ENCODE measurements at regions not wholly inside any gene's neighbourhood (a gene's known extent, or its start where the extent isn't known, plus 50 kb on each side); places are given as distances from the start of the nearest gene placed in this dataset.
A peak's percentile ranks its signal among the peaks of the same experiment; 100 is the strongest.

- H3K36me3 ChIP-seq = no peaks in the 10 kb centered on the region
- H3K27ac ChIP-seq = no peak overlapping the region
- peak; percentile 53 for DNase-seq (ENCODE audit: low spot score)
- H3K9me3 ChIP-seq = no peaks in the 10 kb centered on the region
- H3K27me3 ChIP-seq = no peaks in the 10 kb centered on the region
- no peak overlapping the region for H3K4me3 ChIP-seq
- peaks cover 0 to 11% of the 10 kb centered on the region in 2 donors for H3K4me1 ChIP-seq
- TF ChIP-seq CTCF (IDR thresholded peaks at IDR 0.05) = no peak
These were observed 255.6 kb downstream of the NSG2 start for GRCh38 chr5:174300941-174301761.

- DNase-seq (ENCODE audit: low spot score) = peak; percentile 23
- Histone ChIP-seq H3K4me3 (no peak overlapping the region), H3K9me3 (no peaks in the 10 kb centered on the region), H3K36me3 (no peaks in the 10 kb centered on the region), H3K4me1 (peaks cover 0 to 11% of the 10 kb centered on the region in 2 donors), H3K27ac (no peak overlapping the region), H3K27me3 (no peaks in the 10 kb centered on the region)
- no peak for TF ChIP-seq CTCF (IDR thresholded peaks at IDR 0.05)
These were observed 256.5 kb downstream of the NSG2 start for GRCh38 chr5:174301848-174302625.

GRCh38 chr5:174303035-174303434 is 257.5 kb downstream of the NSG2 start:
- H3K4me3 ChIP-seq = no peak overlapping the region
- no peak for TF ChIP-seq CTCF (IDR thresholded peaks at IDR 0.05)
- no peaks in the 10 kb centered on the region for H3K36me3 ChIP-seq
- peaks cover 0 to 11% of the 10 kb centered on the region in 2 donors for H3K4me1 ChIP-seq
- no peaks in the 10 kb centered on the region for H3K27me3 ChIP-seq
- H3K9me3 ChIP-seq = no peaks in the 10 kb centered on the region
- peak; percentile 43 for DNase-seq (ENCODE audit: low spot score)
- H3K27ac ChIP-seq = no peak overlapping the region

GRCh38 chr5:174303437-174304045 is 258.0 kb downstream of the NSG2 start:
- Histone ChIP-seq H3K36me3 (no peaks in the 10 kb centered on the region), H3K9me3 (no peaks in the 10 kb centered on the region), H3K27ac (no peak overlapping the region), H3K4me3 (no peak overlapping the region), H3K27me3 (no peaks in the 10 kb centered on the region), H3K4me1 (peaks cover 0 to 11% of the 10 kb centered on the region in 2 donors)
- TF ChIP-seq CTCF (IDR thresholded peaks at IDR 0.05) = no peak
- peak; percentile 28 for DNase-seq (ENCODE audit: low spot score)

GRCh38 chr5:174305241-174305681 is 259.8 kb downstream of the NSG2 start:
- no peak overlapping the region for H3K27ac ChIP-seq
- no peaks in the 10 kb centered on the region for H3K27me3 ChIP-seq
- H3K9me3 ChIP-seq = no peaks in the 10 kb centered on the region
- H3K4me1 ChIP-seq = peaks cover 0 to 11% of the 10 kb centered on the region in 2 donors
- H3K4me3 ChIP-seq = no peak overlapping the region
- no peak for TF ChIP-seq CTCF (IDR thresholded peaks at IDR 0.05)
- H3K36me3 ChIP-seq = no peaks in the 10 kb centered on the region
- DNase-seq (ENCODE audit: low spot score) = peak; percentile 21
